Lower lobe of right lung (tissue), 2 donors: ENCODE measurements at regions not wholly inside any gene's neighbourhood (a gene's known extent, or its start where the extent isn't known, plus 50 kb on each side); places are given as distances from the start of the nearest gene placed in this dataset.

Source experiments
- ATAC-seq, 2 donors: fragments of 200-7000 bp; cut with Tn5 transposase; one replicate each; pipeline ENCODE4 v1.9.1; 2020 to 2022; ENCODE audit warnings: mild to moderate bottlenecking in 2 of 2, moderate library complexity in 2 of 2
- DNase-seq: peaks from one replicate; pipeline ENCODE4 v3.0.0-alpha.2; 2020
- H3K27ac ChIP-seq: fragments of 200-600 bp; one replicate; pipeline ENCODE4 v1.8.0; 2022
- H3K27me3 ChIP-seq: fragments of 200-600 bp; one replicate; pipeline ENCODE4 v1.8.0; 2022; ENCODE audit warnings: low read depth
- H3K36me3 ChIP-seq: fragments of 200-600 bp; one replicate; pipeline ENCODE4 v1.8.0; 2022; ENCODE audit warnings: mild to moderate bottlenecking
- H3K4me1 ChIP-seq: fragments of 200-600 bp; one replicate; pipeline ENCODE4 v1.8.0; 2022
- H3K4me3 ChIP-seq: fragments of 200-600 bp; one replicate; pipeline ENCODE4 v1.8.0; 2022; ENCODE audit warnings: mild to moderate bottlenecking
- H3K9me3 ChIP-seq: fragments of 200-600 bp; one replicate; pipeline ENCODE4 v1.8.0; 2022
- CTCF ChIP-seq: fragments of 200-600 bp; IDR thresholded peaks from one replicate; pipeline ENCODE4 v1.8.0; 2022; ENCODE audit warnings: antibody characterized with exemption, mild to moderate bottlenecking
- intact Hi-C: fragments of 100-400 bp; cut with DNase I; formaldehyde crosslinking; loops from one replicate; pipeline ENCODE4 v1.11.0; 2022
- donor health status: DM: no; HTN: yes; CAD: no; lungs with severe emphysema.

- no peak overlapping the region for H3K4me3 ChIP-seq
- intact Hi-C loops, result no loop called here
Measured at GRCh38 chr22:48217596-48217995, 1455.1 kb downstream of the TBC1D22A start.

GRCh38 chr22:48212727-48213126 lies 1450.3 kb downstream of the TBC1D22A start:
- no peak for DNase-seq
- Histone ChIP-seq H3K4me1 (no peaks in the 10 kb centered on the region), H3K27ac (no peak overlapping the region), H3K36me3 (no peaks in the 10 kb centered on the region), H3K9me3 (no peaks in the 10 kb centered on the region), H3K4me3 (no peak overlapping the region), H3K27me3 (peaks cover 16% of the 10 kb centered on the region)
- TF ChIP-seq CTCF, result no peak
- intact Hi-C loops, result no loop called here
- no peak for ATAC-seq

More at GRCh38 chr22:48217596-48217995, 1455.1 kb downstream of the TBC1D22A start:
- Histone ChIP-seq H3K9me3 (no peaks in the 10 kb centered on the region), H3K36me3 (no peaks in the 10 kb centered on the region), H3K27me3 (peaks cover 12% of the 10 kb centered on the region), H3K27ac (no peak overlapping the region), H3K4me1 (no peaks in the 10 kb centered on the region)
- DNase-seq (no peak), ATAC-seq (no peak)
- TF ChIP-seq CTCF, result no peak

- Histone ChIP-seq H3K27ac (no peak overlapping the region), H3K36me3 (no peaks in the 10 kb centered on the region), H3K27me3 (peaks cover 16% of the 10 kb centered on the region), H3K9me3 (no peaks in the 10 kb centered on the region), H3K4me3 (no peak overlapping the region), H3K4me1 (no peaks in the 10 kb centered on the region)
- ATAC-seq (no peak), DNase-seq (no peak)
- intact Hi-C loops, result no loop called here
- no peak for TF ChIP-seq CTCF
Measured at GRCh38 chr22:48210812-48211211, 1448.4 kb downstream of the TBC1D22A start.

- no peak for ATAC-seq
- intact Hi-C loops, result no loop called here
- TF ChIP-seq CTCF, result no peak
Measured at GRCh38 chr22:48210198-48210580, 1447.7 kb downstream of the TBC1D22A start.

GRCh38 chr22:48209473-48210197 lies 1447.2 kb downstream of the TBC1D22A start:
- no peak for TF ChIP-seq CTCF
- Histone ChIP-seq H3K9me3 (no peaks in the 10 kb centered on the region), H3K4me3 (no peak overlapping the region), H3K36me3 (no peaks in the 10 kb centered on the region), H3K4me1 (no peaks in the 10 kb centered on the region), H3K27me3 (peaks cover 8% of the 10 kb centered on the region), H3K27ac (no peak overlapping the region)
- ATAC-seq, result no peak
- no peak for DNase-seq
- intact Hi-C loops, result no loop called here

More at GRCh38 chr22:48210198-48210580, 1447.7 kb downstream of the TBC1D22A start:
- no peak for DNase-seq
- Histone ChIP-seq H3K9me3 (no peaks in the 10 kb centered on the region), H3K27ac (no peak overlapping the region), H3K4me3 (no peak overlapping the region), H3K27me3 (peaks cover 14% of the 10 kb centered on the region), H3K4me1 (no peaks in the 10 kb centered on the region), H3K36me3 (no peaks in the 10 kb centered on the region)
